NOMO-1 (cell line): ENCODE measurements at regions not wholly inside any gene's neighbourhood (a gene's known extent, or its start where the extent isn't known, plus 50 kb on each side); places are given as distances from the start of the nearest gene placed in this dataset.
"Not testable (repeated sequence)": the region's sequence is repeated elsewhere in the genome, so short reads cannot be mapped to it uniquely, and the experiment has no call there.

ENCODE experiments used
- DNase-seq, 2 experiments: peaks; one replicate each; lab custom pipeline; 2025; ENCODE audit not compliant: unreplicated experiment in 2 of 2; lab: John Stamatoyannopoulos, UW

- DNase-seq, result no peak
These were observed 125.0 kb downstream of the URI1 start for GRCh38 chr19:30066781-30067759.

DNA sequence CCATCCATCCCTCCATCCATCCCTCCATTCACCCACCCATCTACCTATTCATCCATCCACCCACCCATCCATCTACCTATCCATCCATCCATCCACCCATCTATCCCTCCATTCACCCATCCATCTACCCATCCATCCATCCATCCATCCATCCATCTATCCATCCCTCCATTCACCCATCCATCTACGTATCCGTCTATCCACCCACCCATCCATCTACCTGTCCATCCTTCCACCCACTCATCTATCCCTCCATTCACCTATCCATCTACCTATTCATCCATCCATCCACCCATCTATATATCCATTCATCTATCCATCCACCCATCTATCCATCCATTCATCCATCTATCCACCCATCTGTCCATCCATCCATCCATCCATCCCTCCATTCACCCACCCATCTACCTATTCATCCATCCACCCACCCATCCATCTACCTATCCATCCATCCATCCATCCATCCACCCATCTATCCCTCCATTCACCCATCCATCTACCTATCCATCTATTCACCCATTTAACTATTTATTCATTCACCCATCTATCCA, 126.0 kb downstream of the URI1 start:
- not testable (repeated sequence) for DNase-seq

DNA sequence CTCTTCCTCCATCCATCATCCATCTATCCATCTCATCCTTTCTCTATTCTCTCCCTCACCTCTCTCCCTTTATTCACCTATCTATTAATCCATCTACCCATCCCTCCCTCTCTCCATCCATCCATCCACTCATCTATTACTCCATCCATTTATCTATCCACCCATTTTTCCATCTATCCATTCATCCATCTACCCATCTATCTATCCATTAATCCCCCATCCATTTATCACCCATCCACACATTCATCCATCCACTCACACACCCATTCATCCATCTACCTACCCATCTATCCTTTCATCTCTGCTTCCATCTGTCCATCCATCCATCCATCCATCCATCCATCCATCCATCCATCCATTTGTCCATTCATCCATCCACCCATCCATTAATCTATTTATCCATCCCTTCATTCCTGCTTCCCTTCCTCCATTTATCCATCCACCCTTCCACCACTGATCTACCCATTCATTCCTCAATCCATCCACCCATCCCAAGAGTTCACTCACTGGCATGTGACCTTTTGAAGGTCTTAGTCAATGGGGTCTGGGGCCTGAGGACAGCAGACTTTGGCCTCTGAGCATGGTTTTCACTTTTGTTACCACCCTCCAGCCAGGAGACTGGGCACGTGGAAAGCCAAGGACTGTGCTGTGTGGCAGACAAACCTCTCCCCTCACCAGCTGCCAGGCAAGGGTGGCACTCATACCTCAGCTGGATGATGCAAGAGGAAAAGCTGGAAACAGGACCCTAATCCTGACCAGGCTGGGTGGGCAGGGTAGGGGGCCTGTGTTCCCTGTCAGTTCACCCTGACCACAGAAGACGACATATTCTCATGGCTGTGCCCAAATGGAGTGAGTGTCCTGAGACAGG, 126.7 kb downstream of the URI1 start:
- no peak for DNase-seq

DNA sequence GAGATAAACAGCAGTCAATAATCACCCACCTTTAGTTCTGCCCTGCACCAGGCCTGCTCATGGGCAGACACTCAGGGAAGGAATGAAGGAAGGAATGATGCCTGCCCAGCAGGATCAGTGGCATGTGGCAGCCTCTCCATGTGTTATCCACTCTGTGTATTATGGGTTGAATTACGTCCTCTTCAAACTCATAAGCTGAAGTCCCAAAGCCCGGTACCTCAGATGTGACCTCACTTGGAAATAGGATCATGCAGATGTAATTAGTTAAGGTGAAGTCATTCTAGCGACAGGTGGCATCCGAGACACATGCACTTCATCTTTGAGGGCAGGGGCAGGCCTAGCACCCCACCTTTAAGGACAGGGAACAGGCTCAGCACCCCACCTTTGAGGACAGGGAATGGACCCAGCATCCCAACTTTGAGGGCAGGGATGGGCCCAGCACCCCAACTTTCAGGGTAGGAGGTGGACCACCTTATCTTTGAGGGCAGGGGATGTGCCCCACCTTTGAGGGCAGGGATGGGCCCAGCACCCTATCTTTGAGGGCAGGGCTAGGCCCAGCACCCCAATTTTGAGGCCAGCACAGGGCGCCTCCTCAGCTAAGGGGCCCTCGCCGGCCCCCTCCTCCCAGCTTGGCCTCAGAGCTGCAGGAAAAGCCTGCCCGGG, 127.6 kb downstream of the URI1 start:
- DNase-seq, result no peak

DNA sequence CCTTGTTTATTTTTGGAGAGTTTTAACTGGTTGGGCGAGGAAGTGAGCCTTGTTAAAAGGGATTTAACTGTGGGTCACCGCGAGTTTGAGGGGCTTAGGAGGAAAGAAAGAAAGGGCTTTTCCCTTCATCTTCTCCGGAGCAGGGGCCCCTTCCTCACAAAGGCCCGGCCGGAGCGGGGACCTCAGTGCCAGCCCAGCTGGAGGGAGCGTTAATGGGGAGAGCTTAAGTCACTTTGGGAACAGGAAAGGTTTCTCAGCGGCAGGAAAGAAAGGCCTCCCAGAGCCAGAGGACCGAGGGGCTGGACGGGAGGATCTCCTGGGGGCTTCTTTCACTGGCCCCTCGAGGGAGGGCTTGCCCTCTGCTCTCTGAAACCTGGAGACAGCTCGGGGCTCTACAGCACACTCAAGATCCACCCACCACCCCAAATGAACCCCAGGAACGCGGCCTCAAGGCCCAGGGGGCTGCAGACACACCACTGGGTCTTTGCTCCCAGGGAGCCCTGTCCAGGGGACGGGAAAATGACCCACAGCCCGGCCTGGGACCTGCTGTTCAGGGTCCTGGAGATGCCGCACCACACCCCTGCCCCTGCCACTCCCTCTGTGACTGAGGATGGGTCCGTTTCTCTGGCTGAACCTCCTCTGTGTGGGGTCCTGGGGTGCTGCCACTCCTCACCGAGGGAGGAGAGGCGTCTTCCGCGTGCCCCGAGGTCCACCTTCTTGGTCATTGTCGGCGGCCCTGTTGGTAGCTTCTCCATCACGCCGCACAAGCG, 128.3 kb downstream of the URI1 start:
- no peak for DNase-seq

DNA sequence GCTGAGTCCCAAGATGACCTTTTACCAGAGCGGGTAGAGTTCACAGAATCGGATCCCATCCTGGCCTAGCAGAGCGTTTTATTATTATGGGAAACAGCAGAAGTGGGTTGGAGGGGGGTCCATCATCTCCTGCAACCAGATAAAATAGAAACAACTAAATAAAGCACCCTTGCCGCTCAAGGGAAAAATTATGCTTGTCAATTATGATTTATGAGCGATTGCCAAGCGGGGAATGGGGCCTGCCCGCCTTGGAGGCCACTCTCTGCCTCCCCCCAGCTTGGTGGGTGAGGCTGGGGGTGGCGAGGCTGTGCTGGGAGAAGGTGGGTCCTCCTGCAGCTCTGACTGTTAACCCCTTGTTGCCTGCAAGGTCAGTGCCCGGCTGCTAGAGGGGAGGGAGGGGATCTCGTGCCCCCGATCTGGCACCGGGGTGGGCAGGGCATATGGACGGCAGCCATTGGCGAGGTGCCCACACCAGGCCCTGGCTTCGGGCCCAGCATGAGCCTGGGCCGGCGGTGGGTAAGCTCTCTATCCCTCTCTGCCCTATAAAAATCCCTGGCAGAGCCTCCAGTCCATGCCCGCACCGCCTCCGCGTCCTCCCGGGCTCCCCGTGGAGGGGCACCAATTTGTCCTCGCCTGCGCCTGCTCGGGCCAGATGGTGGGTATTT, 129.1 kb downstream of the URI1 start:
- DNase-seq, result no peak

GRCh38 chr19:30071871-30072270, 129.8 kb downstream of the URI1 start:
- no peak for DNase-seq

DNA sequence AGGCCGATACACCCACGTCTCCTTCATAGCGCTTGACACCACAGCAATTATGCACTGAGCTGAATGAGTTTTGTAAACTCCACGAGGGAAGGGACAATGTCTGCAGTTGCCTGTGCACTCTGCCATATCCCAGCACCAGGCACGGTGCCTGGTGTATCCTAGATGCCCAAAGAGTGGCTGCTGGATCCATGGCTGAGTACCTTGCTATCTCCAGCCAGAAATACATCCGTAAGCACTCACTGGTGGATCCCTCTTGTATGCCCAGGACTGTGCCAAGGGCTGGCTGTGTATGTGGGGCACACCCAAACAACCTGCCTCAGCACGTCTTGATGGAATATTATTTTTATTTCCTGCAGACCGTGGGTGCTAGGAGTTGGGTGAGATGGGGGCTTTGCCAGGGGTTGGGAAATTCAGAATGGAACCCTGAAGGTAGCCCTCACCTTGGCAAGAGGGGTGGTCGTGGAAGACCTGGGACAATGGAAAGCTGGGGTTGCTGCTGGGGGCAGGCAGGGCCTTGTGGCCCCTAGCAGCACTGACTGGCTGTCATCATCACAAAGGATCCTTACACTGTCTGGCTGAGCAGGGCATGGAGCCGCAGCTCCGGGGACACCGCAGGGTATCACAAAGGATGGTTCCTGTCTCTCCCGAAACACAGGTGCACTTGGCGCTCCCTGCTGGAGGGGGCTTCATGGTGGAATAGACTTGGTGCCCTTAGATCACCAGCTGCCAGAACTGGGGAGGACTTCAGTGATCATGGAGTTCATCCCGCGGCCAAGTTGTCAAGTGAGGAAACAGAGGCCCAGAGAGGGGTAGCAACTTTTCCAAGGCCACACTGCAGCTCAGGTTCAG, 131.3 kb downstream of the URI1 start:
- DNase-seq, result no peak

DNA sequence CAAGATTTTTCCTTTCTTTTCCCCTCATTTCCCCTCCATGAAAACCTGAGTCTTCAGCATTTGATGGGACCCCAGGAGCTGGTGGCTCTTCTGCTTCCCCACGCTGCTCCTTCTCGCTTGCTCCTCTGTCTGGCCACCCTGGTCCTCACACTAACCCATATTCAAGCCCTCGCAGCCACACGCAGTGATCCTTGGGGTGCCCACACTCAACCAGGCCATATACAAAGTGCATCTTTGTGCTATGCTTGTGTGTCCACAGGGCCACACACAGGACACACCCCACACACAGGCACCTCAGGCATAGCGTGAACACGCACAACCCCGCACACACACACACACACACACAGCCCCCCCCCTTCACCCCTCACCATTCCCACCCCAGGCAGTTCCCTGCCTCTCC, 132.1 kb downstream of the URI1 start:
- no peak for DNase-seq

- no peak for DNase-seq
These were observed 133.0 kb downstream of the URI1 start for GRCh38 chr19:30074741-30075715.

- no peak for DNase-seq
These were observed 134.1 kb downstream of the URI1 start for GRCh38 chr19:30076101-30076551.

DNA sequence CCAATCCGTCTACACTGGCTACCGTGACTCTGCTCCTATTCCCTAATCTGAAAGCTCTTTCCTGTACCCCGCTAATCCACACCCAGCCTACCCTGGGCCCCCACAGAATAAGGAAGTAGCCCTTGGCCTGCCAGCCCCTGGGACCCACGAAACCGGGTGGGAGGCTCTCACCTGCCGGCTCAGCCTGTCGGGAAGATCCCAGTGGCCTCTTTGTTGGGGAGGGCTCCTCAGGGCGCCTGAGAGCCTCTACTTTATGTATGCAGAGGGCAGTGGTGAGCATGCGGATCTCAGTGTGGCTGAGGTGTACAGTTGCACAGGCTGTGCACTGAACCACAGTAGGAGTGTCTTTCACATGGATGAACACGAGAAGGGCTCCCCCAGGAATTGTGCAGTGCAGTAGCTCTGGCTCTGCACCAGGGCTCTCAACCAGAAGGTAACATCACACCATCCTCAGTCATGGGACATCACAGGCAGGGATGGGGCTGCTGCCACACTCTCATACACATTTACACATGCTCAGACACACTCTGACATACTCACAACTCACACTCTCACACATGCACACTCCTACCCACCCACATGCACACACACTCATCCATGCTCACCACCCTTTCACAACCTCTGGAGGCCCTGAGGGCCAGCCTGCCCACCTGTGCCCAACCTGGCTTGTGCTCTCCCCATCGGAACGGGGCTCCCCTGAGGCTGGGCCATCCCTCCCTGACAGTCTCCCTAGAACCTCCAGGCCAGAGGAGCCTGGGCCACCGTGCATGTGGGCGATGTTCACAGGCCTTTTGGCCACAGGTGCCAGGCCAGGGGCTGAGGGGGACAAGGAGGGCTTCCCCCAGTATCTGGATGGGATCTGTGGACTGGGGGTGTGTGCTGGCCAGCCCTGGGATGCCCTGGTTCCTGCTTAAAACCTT, 135.0 kb downstream of the URI1 start:
- no peak for DNase-seq

GRCh38 chr19:30077851-30078355, 135.9 kb downstream of the URI1 start:
- no peak for DNase-seq

DNA sequence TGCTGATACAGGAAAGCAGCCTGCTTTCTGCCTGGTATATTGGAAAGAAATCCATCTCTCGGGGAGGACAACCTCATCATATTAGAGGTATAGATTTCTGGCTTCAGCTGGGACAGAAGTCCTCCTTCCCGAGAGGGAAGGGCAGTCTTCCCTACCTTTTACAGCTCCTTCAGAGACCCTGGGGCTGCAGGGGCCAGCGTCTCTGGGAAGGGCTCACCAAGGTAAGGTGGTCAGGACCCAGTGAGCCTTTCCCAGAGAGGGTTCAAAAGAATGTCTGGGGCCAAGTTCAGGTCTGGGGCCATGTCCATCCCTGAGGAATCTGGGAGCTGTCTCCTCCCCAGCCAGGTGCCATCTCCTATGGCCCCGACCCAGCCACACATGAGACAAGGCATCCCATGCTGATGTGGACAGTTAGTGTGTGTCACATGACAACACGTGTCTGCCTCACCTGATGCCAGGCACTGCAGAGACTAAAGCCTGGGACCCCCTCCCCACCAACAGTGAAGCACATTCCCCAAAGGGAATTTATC, 136.4 kb downstream of the URI1 start:
- DNase-seq, result no peak

GRCh38 chr19:30079200-30079599, 137.2 kb downstream of the URI1 start:
- no peak for DNase-seq

- no peak for DNase-seq
These were observed 140.1 kb downstream of the URI1 start for GRCh38 chr19:30082168-30082567.
